C4-2B (cell line): ENCODE measurements at regions not wholly inside any gene's neighbourhood (a gene's known extent, or its start where the extent isn't known, plus 50 kb on each side); places are given as distances from the start of the nearest gene placed in this dataset.

Source experiments
- CTCF ChIP-seq: fragments of 450-650 bp; conservative IDR thresholded peaks from 2 replicates; pipeline ENCODE4 v1.5.1; 2017; ENCODE audit warnings: mild to moderate bottlenecking
- ZFX ChIP-seq: fragments of 450-650 bp; IDR thresholded peaks from 2 replicates; pipeline ENCODE4 v1.6.1; 2017

GRCh38 chr6:91523511-91523910 lies 936.6 kb upstream of the MAP3K7 start:
- TF ChIP-seq CTCF (no peak), ZFX (no peak)
